Prostate gland (tissue), 2 donors: ENCODE measurements at regions not wholly inside any gene's neighbourhood (a gene's known extent, or its start where the extent isn't known, plus 50 kb on each side); places are given as distances from the start of the nearest gene placed in this dataset.

Experiments
- DNase-seq: peaks from one replicate; pipeline ENCODE4 v3.0.0-alpha.2; 2019; ENCODE audit warnings: low spot score
- H3K27ac ChIP-seq, 2 donors: fragments of 200-600 bp; sonication (generic); 2 replicates each; pipeline ENCODE4 v1.5.1; 2017 to 2019
- H3K27me3 ChIP-seq: fragments of 200-600 bp; sonication (generic); replicated peaks from 2 replicates; pipeline ENCODE4 v1.5.1; 2019; ENCODE audit not compliant: insufficient read depth
- H3K36me3 ChIP-seq, 2 donors: fragments of 200-600 bp; sonication (generic); 1 replicate in 1 of 2; 2 replicates in 1 of 2; pipeline versions ENCODE4 v1.5.1 to v1.8.1; 2017 to 2019
- H3K4me1 ChIP-seq: fragments of 200-600 bp; sonication (generic); replicated peaks from 2 replicates; pipeline ENCODE4 v1.5.1; 2019
- H3K4me3 ChIP-seq, 2 donors: fragments of 200-600 bp; sonication (generic); 2 replicates each; pipeline ENCODE4 v1.5.1; 2017 to 2019
- H3K9me3 ChIP-seq: fragments of 200-600 bp; sonication (generic); 2 replicates; pipeline ENCODE4 v1.5.1; 2017
- CTCF ChIP-seq, 4 experiments: fragments of 200-600 bp in 2 of 4; fragments of 450-650 bp in 2 of 4; sonication (generic) in 2 of 4; IDR thresholded peaks; 1 replicate in 3 of 4; 2 replicates in 1 of 4; pipeline ENCODE4 v1.5.1; 2016 to 2019; ENCODE audit warnings: antibody characterized with exemption in 4 of 4, mild to moderate bottlenecking in 2 of 4, moderate library complexity in 2 of 4
- POLR2A ChIP-seq: fragments of 450-650 bp; IDR thresholded peaks from one replicate; pipeline ENCODE4 v1.6.1; 2016; ENCODE audit warnings: antibody characterized with exemption, mild to moderate bottlenecking
- POLR2AphosphoS5 ChIP-seq: sonication (generic); formaldehyde crosslinking; IDR thresholded peaks from one replicate; pipeline ENCODE4 v1.6.1; 2017; ENCODE audit warnings: antibody characterized with exemption
- WGBS: methylation state at CpG from one replicate; pipeline ENCODE4 v1.1.5; 2018; 5-methylcytosine and 5-hydroxymethylcytosine counted together
- intact Hi-C: fragments of 100-400 bp; cut with DNase I; formaldehyde crosslinking; loops from one replicate; pipeline ENCODE4 v1.14.2; 2022

- H3K4me3 ChIP-seq = no peak overlapping the region
- TF ChIP-seq POLR2AphosphoS5 (no peak), POLR2A (no peak), CTCF (IDR thresholded peaks at IDR 0.05) (no peak)
- H3K36me3 ChIP-seq = no peaks in the 10 kb centered on the region
- H3K4me1 ChIP-seq = no peaks in the 10 kb centered on the region
- H3K9me3 ChIP-seq = no peaks in the 10 kb centered on the region
- WGBS = 17% methylated on average over 1 of the region's 1 CpG
- DNase-seq = no peak
- no peaks in the 10 kb centered on the region for H3K27me3 ChIP-seq
- intact Hi-C loops = no loop called here
- H3K27ac ChIP-seq = no peak overlapping the region
Observed at GRCh38 chr11:29023761-29024160, 915.6 kb downstream of the METTL15 start.

GRCh38 chr11:29022676-29023075 lies 914.5 kb downstream of the METTL15 start:
- WGBS = 50% methylated on average over 2 of the region's 2 CpGs

GRCh38 chr11:29019960-29020683 lies 911.9 kb downstream of the METTL15 start:
- H3K36me3 ChIP-seq = no peaks in the 10 kb centered on the region
- 77% methylated on average over 3 of the region's 3 CpGs for WGBS
- H3K9me3 ChIP-seq = no peaks in the 10 kb centered on the region
- DNase-seq = no peak
- no peaks in the 10 kb centered on the region for H3K4me1 ChIP-seq
- H3K27ac ChIP-seq = no peak overlapping the region
- H3K4me3 ChIP-seq = no peak overlapping the region
- no peak for TF ChIP-seq CTCF (IDR thresholded peaks at IDR 0.05)
- no peak for TF ChIP-seq POLR2AphosphoS5
- TF ChIP-seq POLR2A = no peak
- intact Hi-C loops = no loop called here
- no peaks in the 10 kb centered on the region for H3K27me3 ChIP-seq

More at GRCh38 chr11:29022676-29023075, 914.5 kb downstream of the METTL15 start:
- intact Hi-C loops = no loop called here
- no peaks in the 10 kb centered on the region for H3K9me3 ChIP-seq
- no peaks in the 10 kb centered on the region for H3K27me3 ChIP-seq
- H3K36me3 ChIP-seq = no peaks in the 10 kb centered on the region
- TF ChIP-seq POLR2A (no peak), CTCF (IDR thresholded peaks at IDR 0.05) (no peak), POLR2AphosphoS5 (no peak)
- H3K4me3 ChIP-seq = no peak overlapping the region
- no peak for DNase-seq
- H3K4me1 ChIP-seq = no peaks in the 10 kb centered on the region
- no peak overlapping the region for H3K27ac ChIP-seq

- TF ChIP-seq POLR2AphosphoS5 (no peak), CTCF (IDR thresholded peaks at IDR 0.05) (no peak), POLR2A (no peak)
- no peak overlapping the region for H3K27ac ChIP-seq
- H3K4me3 ChIP-seq = no peak overlapping the region
- no peaks in the 10 kb centered on the region for H3K27me3 ChIP-seq
- no peak for DNase-seq
- intact Hi-C loops = no loop called here
- no peaks in the 10 kb centered on the region for H3K4me1 ChIP-seq
- no peaks in the 10 kb centered on the region for H3K36me3 ChIP-seq
- 23% methylated on average over 2 of the region's 2 CpGs for WGBS
- no peaks in the 10 kb centered on the region for H3K9me3 ChIP-seq
Observed at GRCh38 chr11:29018631-29019030, 910.4 kb downstream of the METTL15 start.

- H3K36me3 ChIP-seq = no peaks in the 10 kb centered on the region
- H3K4me3 ChIP-seq = no peak overlapping the region
- H3K27me3 ChIP-seq = no peaks in the 10 kb centered on the region
- H3K9me3 ChIP-seq = no peaks in the 10 kb centered on the region
- TF ChIP-seq POLR2AphosphoS5 (no peak), CTCF (IDR thresholded peaks at IDR 0.05) (no peak), POLR2A (no peak)
- WGBS = 92% methylated on average over 2 of the region's 2 CpGs
- no peak overlapping the region for H3K27ac ChIP-seq
- H3K4me1 ChIP-seq = no peaks in the 10 kb centered on the region
- DNase-seq = no peak
- intact Hi-C loops = no loop called here
Observed at GRCh38 chr11:29017941-29018340, 909.8 kb downstream of the METTL15 start.
